ENCODE measurements at regions not wholly inside any gene's neighbourhood (a gene's known extent, or its start where the extent isn't known, plus 50 kb on each side); places are given as distances from the start of the nearest gene placed in this dataset.

- Histone ChIP-seq H3K4me1 (peaks cover 0 to 42% (median 14%) of the 10 kb centered on the region in 4 donors), H3K36me3 (no peaks in the 10 kb centered on the region), H3K27ac (peak overlapping the region in 2 of 4 donors; percentile 1 to 98), H3K27me3 (no peaks in the 10 kb centered on the region), H3K4me3 (no peak overlapping the region), H3K9me3 (no peaks in the 10 kb centered on the region)
- TF ChIP-seq POLR2A (IDR thresholded peaks at IDR 0.05) (no peak), EP300 (IDR thresholded peaks at IDR 0.05) (peak in 1 of 2 donors; percentile 14), CTCF (IDR thresholded peaks at IDR 0.05) (peak in 1 of 5 experiments; percentile 15)
- 48 to 52% methylated on average over 6 of the region's 6 CpGs for WGBS, 2 donors
- no peak for DNase-seq (ENCODE audit: low spot score in 2 of 2)
Observed at GRCh38 chr10:3475367-3475766, 302.8 kb upstream of the PITRM1 start.

GRCh38 chr10:3474266-3474665, 301.7 kb upstream of the PITRM1 start:
- TF ChIP-seq POLR2A (IDR thresholded peaks at IDR 0.05) (no peak), CTCF (IDR thresholded peaks at IDR 0.05) (no peak)
- Histone ChIP-seq H3K4me3 (no peak overlapping the region), H3K27me3 (no peaks in the 10 kb centered on the region), H3K36me3 (no peaks in the 10 kb centered on the region), H3K9me3 (no peaks in the 10 kb centered on the region), H3K27ac (peak overlapping the region in 2 of 4 donors; percentile 95 to 98), H3K4me1 (peaks cover 3 to 53% (median 22%) of the 10 kb centered on the region in 4 donors)
- 96 to 97% methylated on average over 8 of the region's 8 CpGs for WGBS, 2 donors
- no peak for DNase-seq (ENCODE audit: low spot score in 2 of 2)

GRCh38 chr10:3473271-3473670, 300.7 kb upstream of the PITRM1 start:
- no peak overlapping the region for H3K4me3 ChIP-seq

GRCh38 chr10:3472287-3473051, 299.9 kb upstream of the PITRM1 start:
- Histone ChIP-seq H3K36me3 (no peaks in the 10 kb centered on the region), H3K9me3 (no peaks in the 10 kb centered on the region), H3K4me1 (peaks cover 3 to 71% (median 26%) of the 10 kb centered on the region in 4 donors), H3K27me3 (no peaks in the 10 kb centered on the region), H3K27ac (peak overlapping the region; percentile 56 to 98 (median 92)), H3K4me3 (peak overlapping the region; percentile 13 to 37 (median 16))
- TF ChIP-seq CTCF (IDR thresholded peaks at IDR 0.05) = no peak
- TF ChIP-seq POLR2A (IDR thresholded peaks at IDR 0.05) = peak in 1 of 2 donors; percentile 15
- TF ChIP-seq EP300 (IDR thresholded peaks at IDR 0.05) = peak; percentile 52 to 87
- DNase-seq (ENCODE audit: low spot score in 2 of 2) = no peak
- WGBS, 2 donors = 10 to 16% methylated on average over 16 of the region's 16 CpGs

More at GRCh38 chr10:3473271-3473670, 300.7 kb upstream of the PITRM1 start:
- H3K9me3 ChIP-seq = no peaks in the 10 kb centered on the region
- H3K4me1 ChIP-seq = peaks cover 3 to 63% (median 26%) of the 10 kb centered on the region in 4 donors
- no peak for TF ChIP-seq CTCF (IDR thresholded peaks at IDR 0.05)
- TF ChIP-seq POLR2A (IDR thresholded peaks at IDR 0.05) = no peak
- TF ChIP-seq EP300 (IDR thresholded peaks at IDR 0.05) = no peak
- WGBS, 2 donors = 94 to 95% methylated on average over 9 of the region's 9 CpGs
- H3K36me3 ChIP-seq = no peaks in the 10 kb centered on the region
- no peak for DNase-seq (ENCODE audit: low spot score in 2 of 2)
- H3K27ac ChIP-seq = peak overlapping the region; percentile 56 to 98 (median 92)
- H3K27me3 ChIP-seq = no peaks in the 10 kb centered on the region

- Histone ChIP-seq H3K27ac (peak overlapping the region; percentile 56 to 98 (median 92)), H3K27me3 (no peaks in the 10 kb centered on the region), H3K36me3 (no peaks in the 10 kb centered on the region), H3K4me3 (peak overlapping the region in 3 of 4 donors; percentile 13 to 37 (median 13)), H3K9me3 (no peaks in the 10 kb centered on the region), H3K4me1 (peaks cover 3 to 76% (median 29%) of the 10 kb centered on the region in 4 donors)
- peak in 1 of 2 donors; percentile 17 for TF ChIP-seq POLR2A (IDR thresholded peaks at IDR 0.05)
- no peak for TF ChIP-seq EP300 (IDR thresholded peaks at IDR 0.05)
- TF ChIP-seq CTCF (IDR thresholded peaks at IDR 0.05) = no peak
- 40 to 53% methylated on average over 8 of the region's 8 CpGs for WGBS, 2 donors
- no peak for DNase-seq (ENCODE audit: low spot score in 2 of 2)
Observed at GRCh38 chr10:3471927-3472286, 299.3 kb upstream of the PITRM1 start.
